ENCODE measurements at regions not wholly inside any gene's neighbourhood (a gene's known extent, or its start where the extent isn't known, plus 50 kb on each side); places are given as distances from the start of the nearest gene placed in this dataset.

- peak; percentile 75 for DNase-seq (ENCODE audit: low read depth, low spot score)
- in situ Hi-C loops (cut with HindIII; ENCODE audit: low pct_unique_long_range_greater_than_20kb, low sequenced_read_pairs): no loop called here
Observed at GRCh38 chr1:187264995-187265602, 436.4 kb downstream of the PLA2G4A start.

GRCh38 chr1:187266051-187266450 lies 437.3 kb downstream of the PLA2G4A start:
- no peak for DNase-seq (ENCODE audit: low read depth, low spot score)
- in situ Hi-C loops (cut with HindIII; ENCODE audit: low pct_unique_long_range_greater_than_20kb, low sequenced_read_pairs): no loop called here

- in situ Hi-C loops (cut with HindIII; ENCODE audit: low pct_unique_long_range_greater_than_20kb, low sequenced_read_pairs): no loop called here
- DNase-seq (ENCODE audit: low read depth, low spot score): no peak
Observed at GRCh38 chr1:187267827-187268226, 439.1 kb downstream of the PLA2G4A start.

- peak; percentile 23 for DNase-seq (ENCODE audit: low read depth, low spot score)
- in situ Hi-C loops (cut with HindIII; ENCODE audit: low pct_unique_long_range_greater_than_20kb, low sequenced_read_pairs): no loop called here
Observed at GRCh38 chr1:187270256-187270655, 441.5 kb downstream of the PLA2G4A start.

- DNase-seq (ENCODE audit: low read depth, low spot score): no peak
- in situ Hi-C loops (cut with HindIII; ENCODE audit: low pct_unique_long_range_greater_than_20kb, low sequenced_read_pairs): no loop called here
Observed at GRCh38 chr1:187275346-187275745, 446.6 kb downstream of the PLA2G4A start.

- in situ Hi-C loops (cut with HindIII; ENCODE audit: low pct_unique_long_range_greater_than_20kb, low sequenced_read_pairs): no loop called here
Observed at GRCh38 chr1:187275985-187276575, 447.3 kb downstream of the PLA2G4A start.

GRCh38 chr1:187276677-187277076 lies 447.9 kb downstream of the PLA2G4A start:
- no peak for DNase-seq (ENCODE audit: low read depth, low spot score)
- in situ Hi-C loops (cut with HindIII; ENCODE audit: low pct_unique_long_range_greater_than_20kb, low sequenced_read_pairs): no loop called here

More at GRCh38 chr1:187275985-187276575, 447.3 kb downstream of the PLA2G4A start:
- DNase-seq (ENCODE audit: low read depth, low spot score): no peak

- in situ Hi-C loops (cut with HindIII; ENCODE audit: low pct_unique_long_range_greater_than_20kb, low sequenced_read_pairs): no loop called here
- no peak for DNase-seq (ENCODE audit: low read depth, low spot score)
Observed at GRCh38 chr1:187280031-187280430, 451.3 kb downstream of the PLA2G4A start.

GRCh38 chr1:187281085-187281484 lies 452.3 kb downstream of the PLA2G4A start:
- no peak for DNase-seq (ENCODE audit: low read depth, low spot score)
- in situ Hi-C loops (cut with HindIII; ENCODE audit: low pct_unique_long_range_greater_than_20kb, low sequenced_read_pairs): no loop called here

- no peak for DNase-seq (ENCODE audit: low read depth, low spot score)
- in situ Hi-C loops (cut with HindIII; ENCODE audit: low pct_unique_long_range_greater_than_20kb, low sequenced_read_pairs): no loop called here
Observed at GRCh38 chr1:187283984-187284383, 455.2 kb downstream of the PLA2G4A start.

GRCh38 chr1:187294421-187295201 lies 465.9 kb downstream of the PLA2G4A start:
- no peak for DNase-seq (ENCODE audit: low read depth, low spot score)
- in situ Hi-C loops (cut with HindIII; ENCODE audit: low pct_unique_long_range_greater_than_20kb, low sequenced_read_pairs): no loop called here

GRCh38 chr1:187300081-187300480 lies 471.3 kb downstream of the PLA2G4A start:
- in situ Hi-C loops (cut with HindIII; ENCODE audit: low pct_unique_long_range_greater_than_20kb, low sequenced_read_pairs): no loop called here
- no peak for DNase-seq (ENCODE audit: low read depth, low spot score)

- in situ Hi-C loops (cut with HindIII; ENCODE audit: low pct_unique_long_range_greater_than_20kb, low sequenced_read_pairs): no loop called here
- DNase-seq (ENCODE audit: low read depth, low spot score): peak; percentile 8
Observed at GRCh38 chr1:187306710-187307415, 478.1 kb downstream of the PLA2G4A start.

- in situ Hi-C loops (cut with HindIII; ENCODE audit: low pct_unique_long_range_greater_than_20kb, low sequenced_read_pairs): no loop called here
Observed at GRCh38 chr1:187310038-187310631, 481.4 kb downstream of the PLA2G4A start.

GRCh38 chr1:187313115-187313514 lies 484.4 kb downstream of the PLA2G4A start:
- DNase-seq (ENCODE audit: low read depth, low spot score): no peak
- in situ Hi-C loops (cut with HindIII; ENCODE audit: low pct_unique_long_range_greater_than_20kb, low sequenced_read_pairs): no loop called here

More at GRCh38 chr1:187310038-187310631, 481.4 kb downstream of the PLA2G4A start:
- DNase-seq (ENCODE audit: low read depth, low spot score): no peak

- no peak for DNase-seq (ENCODE audit: low read depth, low spot score)
- in situ Hi-C loops (cut with HindIII; ENCODE audit: low pct_unique_long_range_greater_than_20kb, low sequenced_read_pairs): no loop called here
Observed at GRCh38 chr1:187326557-187326956, 497.8 kb downstream of the PLA2G4A start.

- DNase-seq (ENCODE audit: low read depth, low spot score): no peak
- in situ Hi-C loops (cut with HindIII; ENCODE audit: low pct_unique_long_range_greater_than_20kb, low sequenced_read_pairs): no loop called here
Observed at GRCh38 chr1:187336441-187337168, 507.9 kb downstream of the PLA2G4A start.

Data from SK-MEL-5 (cell line).